ENCODE measurements at regions not wholly inside any gene's neighbourhood (a gene's known extent, or its start where the extent isn't known, plus 50 kb on each side); places are given as distances from the start of the nearest gene placed in this dataset.

- no peak overlapping the region for H3K4me3 ChIP-seq (ENCODE audit: low read depth, low read length)
- H3K27ac ChIP-seq (ENCODE audit: extremely low read depth, low read depth, low read length): no peak overlapping the region
- H3K9me3 ChIP-seq (ENCODE audit: control insufficient read depth, insufficient read depth, low read depth, low read length): no peaks in the 10 kb centered on the region
- POLR2A ChIA-PET: no interaction called here
- no peak for TF ChIP-seq ZNF350 (tag by site-specific recombination; IDR thresholded peaks at IDR 0.05)
- TF ChIP-seq EGR2 (tag by site-specific recombination; IDR thresholded peaks at IDR 0.05; ENCODE audit: low read depth): no peak
- no peak for TF ChIP-seq ZNF416 (tag by site-specific recombination; IDR thresholded peaks at IDR 0.05)
- no peak for TF ChIP-seq ZSCAN18 (tag by site-specific recombination; IDR thresholded peaks at IDR 0.05)
- TF ChIP-seq PRDM1 (tag by site-specific recombination; IDR thresholded peaks at IDR 0.05): no peak
- TF ChIP-seq, protein P1, sequence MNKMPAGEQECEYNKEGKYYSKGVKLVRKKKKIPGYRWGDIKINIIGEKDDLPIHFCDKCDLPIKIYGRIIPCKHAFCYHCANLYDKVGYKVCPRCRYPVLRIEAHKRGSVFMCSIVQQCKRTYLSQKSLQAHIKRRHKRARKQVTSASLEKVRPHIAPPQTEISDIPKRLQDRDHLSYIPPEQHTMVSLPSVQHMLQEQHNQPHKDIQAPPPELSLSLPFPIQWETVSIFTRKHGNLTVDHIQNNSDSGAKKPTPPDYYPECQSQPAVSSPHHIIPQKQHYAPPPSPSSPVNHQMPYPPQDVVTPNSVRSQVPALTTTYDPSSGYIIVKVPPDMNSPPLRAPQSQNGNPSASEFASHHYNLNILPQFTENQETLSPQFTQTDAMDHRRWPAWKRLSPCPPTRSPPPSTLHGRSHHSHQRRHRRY (tag by site-specific recombination; IDR thresholded peaks at IDR 0.05): no peak
- H3K36me3 ChIP-seq (ENCODE audit: control insufficient read depth in 2 of 2, insufficient read depth in 1 of 2, low read length in 2 of 2): no peaks in the 10 kb centered on the region
- no peaks in the 10 kb centered on the region for H3K4me1 ChIP-seq (ENCODE audit: control insufficient read depth, insufficient read depth, low read length)
- CTCF ChIA-PET: no interaction called here
These were observed 277.9 kb upstream of the RARB start for GRCh38 chr3:25150199-25150598.

- H3K27ac ChIP-seq (ENCODE audit: extremely low read depth, low read depth, low read length): no peak overlapping the region
- CTCF ChIA-PET: no interaction called here
- H3K4me3 ChIP-seq (ENCODE audit: low read depth, low read length): no peak overlapping the region
These were observed 276.7 kb upstream of the RARB start for GRCh38 chr3:25151281-25151902.

GRCh38 chr3:25151903-25152295 lies 276.2 kb upstream of the RARB start:
- ChIA-PET POLR2A (no interaction called here), CTCF (no interaction called here)
- H3K4me3 ChIP-seq (ENCODE audit: low read depth, low read length): no peak overlapping the region
- H3K9me3 ChIP-seq (ENCODE audit: control insufficient read depth, insufficient read depth, low read depth, low read length): no peaks in the 10 kb centered on the region
- TF ChIP-seq ZNF837 (tag by site-specific recombination; IDR thresholded peaks at IDR 0.05) (no peak), SP3 (tag by site-specific recombination; IDR thresholded peaks at IDR 0.05) (no peak), ZNF585B (tag by site-specific recombination; IDR thresholded peaks at IDR 0.05) (no peak), ZNF280D (tag by site-specific recombination; IDR thresholded peaks at IDR 0.05) (no peak), ZNF155 (tag by site-specific recombination; IDR thresholded peaks at IDR 0.05) (no peak), GLIS2 (tag by site-specific recombination; IDR thresholded peaks at IDR 0.05) (no peak), ZNF394 (tag by site-specific recombination; IDR thresholded peaks at IDR 0.05; ENCODE audit: borderline replicate concordance) (no peak), ZNF514 (tag by site-specific recombination; IDR thresholded peaks at IDR 0.05) (no peak), SP7 (tag by site-specific recombination; IDR thresholded peaks at IDR 0.05) (no peak), ZNF544 (tag by site-specific recombination; IDR thresholded peaks at IDR 0.05) (no peak), ZNF701 (tag by site-specific recombination; IDR thresholded peaks at IDR 0.05) (no peak), ZNF404 (tag by site-specific recombination; IDR thresholded peaks at IDR 0.05) (no peak), ZXDB (tag by site-specific recombination; IDR thresholded peaks at IDR 0.05) (no peak), GLIS1 (tag by site-specific recombination; IDR thresholded peaks at IDR 0.05) (no peak)
- TF ChIP-seq, protein P2, sequence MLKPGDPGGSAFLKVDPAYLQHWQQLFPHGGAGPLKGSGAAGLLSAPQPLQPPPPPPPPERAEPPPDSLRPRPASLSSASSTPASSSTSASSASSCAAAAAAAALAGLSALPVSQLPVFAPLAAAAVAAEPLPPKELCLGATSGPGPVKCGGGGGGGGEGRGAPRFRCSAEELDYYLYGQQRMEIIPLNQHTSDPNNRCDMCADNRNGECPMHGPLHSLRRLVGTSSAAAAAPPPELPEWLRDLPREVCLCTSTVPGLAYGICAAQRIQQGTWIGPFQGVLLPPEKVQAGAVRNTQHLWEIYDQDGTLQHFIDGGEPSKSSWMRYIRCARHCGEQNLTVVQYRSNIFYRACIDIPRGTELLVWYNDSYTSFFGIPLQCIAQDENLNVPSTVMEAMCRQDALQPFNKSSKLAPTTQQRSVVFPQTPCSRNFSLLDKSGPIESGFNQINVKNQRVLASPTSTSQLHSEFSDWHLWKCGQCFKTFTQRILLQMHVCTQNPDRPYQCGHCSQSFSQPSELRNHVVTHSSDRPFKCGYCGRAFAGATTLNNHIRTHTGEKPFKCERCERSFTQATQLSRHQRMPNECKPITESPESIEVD (tag by site-specific recombination; IDR thresholded peaks at IDR 0.05): no peak
- no peaks in the 10 kb centered on the region for H3K36me3 ChIP-seq (ENCODE audit: control insufficient read depth in 2 of 2, insufficient read depth in 1 of 2, low read length in 2 of 2)
- no peaks in the 10 kb centered on the region for H3K4me1 ChIP-seq (ENCODE audit: control insufficient read depth, insufficient read depth, low read length)
- H3K27ac ChIP-seq (ENCODE audit: extremely low read depth, low read depth, low read length): no peak overlapping the region

More at GRCh38 chr3:25151281-25151902, 276.7 kb upstream of the RARB start:
- POLR2A ChIA-PET: no interaction called here
- Histone ChIP-seq H3K9me3 (ENCODE audit: control insufficient read depth, insufficient read depth, low read depth, low read length) (no peaks in the 10 kb centered on the region), H3K4me1 (ENCODE audit: control insufficient read depth, insufficient read depth, low read length) (no peaks in the 10 kb centered on the region), H3K36me3 (ENCODE audit: control insufficient read depth in 2 of 2, insufficient read depth in 1 of 2, low read length in 2 of 2) (no peaks in the 10 kb centered on the region)
- TF ChIP-seq ZNF133 (tag by site-specific recombination; IDR thresholded peaks at IDR 0.05): peak; percentile 56; the same call in 1 of the 2 replicates
- TF ChIP-seq ZNF169 (tag by site-specific recombination; IDR thresholded peaks at IDR 0.05): no peak

Measured in HEK293 (cell line).